ENCODE measurements at regions not wholly inside any gene's neighbourhood (a gene's known extent, or its start where the extent isn't known, plus 50 kb on each side); places are given as distances from the start of the nearest gene placed in this dataset.
"Not testable (repeated sequence)": the region's sequence is repeated elsewhere in the genome, so short reads cannot be mapped to it uniquely, and the experiment has no call there.

- H3K4me1 Mint-ChIP-seq (ENCODE audit: low read depth) = no peaks in the 10 kb centered on the region
- H3K4me3 Mint-ChIP-seq = no peak overlapping the region
- no peaks in the 10 kb centered on the region for H3K36me3 Mint-ChIP-seq (ENCODE audit: low read depth)
- H3K27ac Mint-ChIP-seq = no peak overlapping the region
- no peaks in the 10 kb centered on the region for H3K27me3 Mint-ChIP-seq
- intact Hi-C loops (cut with micrococcal nuclease) = no loop called here
- H3K9me3 Mint-ChIP-seq = no peaks in the 10 kb centered on the region
These were observed 436.0 kb upstream of the NR5A2 start for GRCh38 chr1:199591468-199591867.

- intact Hi-C loops (cut with micrococcal nuclease) = no loop called here
- no peak overlapping the region for H3K4me3 Mint-ChIP-seq
- no peaks in the 10 kb centered on the region for H3K36me3 Mint-ChIP-seq (ENCODE audit: low read depth)
- H3K4me1 Mint-ChIP-seq (ENCODE audit: low read depth) = no peaks in the 10 kb centered on the region
- H3K27me3 Mint-ChIP-seq = no peaks in the 10 kb centered on the region
- no peak overlapping the region for H3K27ac Mint-ChIP-seq
- peaks cover 7% of the 10 kb centered on the region for H3K9me3 Mint-ChIP-seq
These were observed 434.0 kb upstream of the NR5A2 start for GRCh38 chr1:199593475-199593874.

- H3K27me3 Mint-ChIP-seq; H3K9me3 Mint-ChIP-seq; intact Hi-C loops (cut with micrococcal nuclease); H3K4me3 Mint-ChIP-seq; H3K4me1 Mint-ChIP-seq (ENCODE audit: low read depth); H3K36me3 Mint-ChIP-seq (ENCODE audit: low read depth); H3K27ac Mint-ChIP-seq: not testable (repeated sequence)
These were observed 431.1 kb upstream of the NR5A2 start for GRCh38 chr1:199596448-199596847.

GRCh38 chr1:199597152-199597551 lies 430.4 kb upstream of the NR5A2 start:
- intact Hi-C loops (cut with micrococcal nuclease) = no loop called here
- H3K4me3 Mint-ChIP-seq = no peak overlapping the region
- H3K27me3 Mint-ChIP-seq = no peaks in the 10 kb centered on the region
- no peaks in the 10 kb centered on the region for H3K36me3 Mint-ChIP-seq (ENCODE audit: low read depth)
- no peaks in the 10 kb centered on the region for H3K4me1 Mint-ChIP-seq (ENCODE audit: low read depth)
- no peak overlapping the region for H3K27ac Mint-ChIP-seq
- peaks cover 14% of the 10 kb centered on the region for H3K9me3 Mint-ChIP-seq

- no peaks in the 10 kb centered on the region for H3K9me3 Mint-ChIP-seq
- H3K27me3 Mint-ChIP-seq = no peaks in the 10 kb centered on the region
- no peak overlapping the region for H3K27ac Mint-ChIP-seq
- no peaks in the 10 kb centered on the region for H3K36me3 Mint-ChIP-seq (ENCODE audit: low read depth)
- intact Hi-C loops (cut with micrococcal nuclease) = no loop called here
- H3K4me3 Mint-ChIP-seq = no peak overlapping the region
- H3K4me1 Mint-ChIP-seq (ENCODE audit: low read depth) = peaks cover 3% of the 10 kb centered on the region
These were observed 419.1 kb upstream of the NR5A2 start for GRCh38 chr1:199608414-199608813.

- intact Hi-C loops (cut with micrococcal nuclease) = no loop called here
- Mint-ChIP-seq H3K4me3 (no peak overlapping the region), H3K9me3 (no peaks in the 10 kb centered on the region), H3K36me3 (ENCODE audit: low read depth) (no peaks in the 10 kb centered on the region), H3K4me1 (ENCODE audit: low read depth) (peaks cover 11% of the 10 kb centered on the region), H3K27ac (no peak overlapping the region), H3K27me3 (no peaks in the 10 kb centered on the region)
These were observed 414.3 kb upstream of the NR5A2 start for GRCh38 chr1:199612976-199613774.

GRCh38 chr1:199616947-199617346 lies 410.6 kb upstream of the NR5A2 start:
- Mint-ChIP-seq H3K4me1 (ENCODE audit: low read depth) (peaks cover 11% of the 10 kb centered on the region), H3K4me3 (no peak overlapping the region), H3K27ac (no peak overlapping the region), H3K27me3 (no peaks in the 10 kb centered on the region), H3K9me3 (no peaks in the 10 kb centered on the region), H3K36me3 (ENCODE audit: low read depth) (no peaks in the 10 kb centered on the region)
- intact Hi-C loops (cut with micrococcal nuclease) = loop anchor here (5.0 kb wide), 1 partner anchor 885 kb away; no protein-coding TSS in a partner anchor

- no peak overlapping the region for H3K4me3 Mint-ChIP-seq
- intact Hi-C loops (cut with micrococcal nuclease) = loop anchor here (5.0 kb wide), 1 partner anchor 887 kb away; no protein-coding TSS in a partner anchor
- no peaks in the 10 kb centered on the region for H3K27me3 Mint-ChIP-seq
- no peaks in the 10 kb centered on the region for H3K4me1 Mint-ChIP-seq (ENCODE audit: low read depth)
- no peaks in the 10 kb centered on the region for H3K9me3 Mint-ChIP-seq
- H3K27ac Mint-ChIP-seq = no peak overlapping the region
- no peaks in the 10 kb centered on the region for H3K36me3 Mint-ChIP-seq (ENCODE audit: low read depth)
These were observed 408.3 kb upstream of the NR5A2 start for GRCh38 chr1:199619223-199619622.

- H3K27me3 Mint-ChIP-seq; H3K4me3 Mint-ChIP-seq; H3K36me3 Mint-ChIP-seq (ENCODE audit: low read depth); intact Hi-C loops (cut with micrococcal nuclease); H3K27ac Mint-ChIP-seq; H3K4me1 Mint-ChIP-seq (ENCODE audit: low read depth): not testable (repeated sequence)
- H3K9me3 Mint-ChIP-seq = peaks cover 19% of the 10 kb centered on the region
These were observed 401.3 kb upstream of the NR5A2 start for GRCh38 chr1:199626228-199626627.

GRCh38 chr1:199629624-199630023 lies 397.9 kb upstream of the NR5A2 start:
- no peak overlapping the region for H3K4me3 Mint-ChIP-seq
- intact Hi-C loops (cut with micrococcal nuclease) = no loop called here
- no peaks in the 10 kb centered on the region for H3K27me3 Mint-ChIP-seq
- no peaks in the 10 kb centered on the region for H3K4me1 Mint-ChIP-seq (ENCODE audit: low read depth)
- H3K27ac Mint-ChIP-seq = no peak overlapping the region
- H3K9me3 Mint-ChIP-seq = peaks cover 18% of the 10 kb centered on the region
- H3K36me3 Mint-ChIP-seq (ENCODE audit: low read depth) = no peaks in the 10 kb centered on the region

- H3K27me3 Mint-ChIP-seq = no peaks in the 10 kb centered on the region
- H3K9me3 Mint-ChIP-seq = peaks cover 18% of the 10 kb centered on the region
- H3K4me1 Mint-ChIP-seq (ENCODE audit: low read depth) = no peaks in the 10 kb centered on the region
- no peak overlapping the region for H3K4me3 Mint-ChIP-seq
- no peaks in the 10 kb centered on the region for H3K36me3 Mint-ChIP-seq (ENCODE audit: low read depth)
- H3K27ac Mint-ChIP-seq = no peak overlapping the region
- intact Hi-C loops (cut with micrococcal nuclease) = no loop called here
These were observed 388.1 kb upstream of the NR5A2 start for GRCh38 chr1:199639453-199639852.

- no peaks in the 10 kb centered on the region for H3K4me1 Mint-ChIP-seq (ENCODE audit: low read depth)
- no peaks in the 10 kb centered on the region for H3K27me3 Mint-ChIP-seq
- H3K27ac Mint-ChIP-seq = no peak overlapping the region
- H3K36me3 Mint-ChIP-seq (ENCODE audit: low read depth) = no peaks in the 10 kb centered on the region
- no peak overlapping the region for H3K4me3 Mint-ChIP-seq
- intact Hi-C loops (cut with micrococcal nuclease) = no loop called here
- H3K9me3 Mint-ChIP-seq = no peaks in the 10 kb centered on the region
These were observed 386.0 kb upstream of the NR5A2 start for GRCh38 chr1:199641531-199641930.

GRCh38 chr1:199644912-199645311 lies 382.6 kb upstream of the NR5A2 start:
- no peaks in the 10 kb centered on the region for H3K4me1 Mint-ChIP-seq (ENCODE audit: low read depth)
- H3K9me3 Mint-ChIP-seq = peaks cover 25% of the 10 kb centered on the region
- H3K4me3 Mint-ChIP-seq = no peak overlapping the region
- H3K27me3 Mint-ChIP-seq = no peaks in the 10 kb centered on the region
- H3K27ac Mint-ChIP-seq = no peak overlapping the region
- intact Hi-C loops (cut with micrococcal nuclease) = no loop called here
- no peaks in the 10 kb centered on the region for H3K36me3 Mint-ChIP-seq (ENCODE audit: low read depth)

GRCh38 chr1:199646761-199647160 lies 380.7 kb upstream of the NR5A2 start:
- intact Hi-C loops (cut with micrococcal nuclease) = no loop called here
- Mint-ChIP-seq H3K4me3 (no peak overlapping the region), H3K36me3 (ENCODE audit: low read depth) (no peaks in the 10 kb centered on the region), H3K9me3 (peaks cover 25% of the 10 kb centered on the region), H3K27ac (no peak overlapping the region), H3K27me3 (no peaks in the 10 kb centered on the region), H3K4me1 (ENCODE audit: low read depth) (no peaks in the 10 kb centered on the region)

GRCh38 chr1:199657449-199657848 lies 370.1 kb upstream of the NR5A2 start:
- Mint-ChIP-seq H3K4me3 (no peak overlapping the region), H3K27me3 (no peaks in the 10 kb centered on the region), H3K9me3 (no peaks in the 10 kb centered on the region), H3K4me1 (ENCODE audit: low read depth) (peaks cover 5% of the 10 kb centered on the region), H3K27ac (no peak overlapping the region), H3K36me3 (ENCODE audit: low read depth) (no peaks in the 10 kb centered on the region)
- intact Hi-C loops (cut with micrococcal nuclease) = no loop called here
